Activated CD4-positive, alpha-beta memory T cell treated with anti-CD3 and anti-CD28 coated beads for 36 hours (primary cell): ENCODE measurements at regions not wholly inside any gene's neighbourhood (a gene's known extent, or its start where the extent isn't known, plus 50 kb on each side); places are given as distances from the start of the nearest gene placed in this dataset.

Experiments
- CTCF ChIA-PET: fragments of 350-600 bp; sonication (Branson Sonifier 250); formaldehyde crosslinking; loops from one replicate; lab custom pipeline; 2021; ENCODE audit warnings: antibody characterized with exemption, inconsistent platforms; lab: Charles Lee
- POLR2A ChIA-PET: fragments of 350-600 bp; sonication (Branson Sonifier 250); formaldehyde crosslinking; loops from one replicate; lab custom pipeline; 2021; ENCODE audit warnings: antibody characterized with exemption; lab: Charles Lee
- DNase-seq: peaks from one replicate; pipeline ENCODE4 v3.0.0-alpha.2; 2020
- H3K27ac Mint-ChIP-seq: one replicate; pipeline ENCODE4 v1.8.0; 2021; ENCODE audit warnings: mixed read lengths
- H3K27me3 Mint-ChIP-seq: one replicate; pipeline ENCODE4 v1.8.0; 2021; ENCODE audit warnings: mixed read lengths
- H3K36me3 Mint-ChIP-seq: one replicate; pipeline ENCODE4 v1.8.0; 2021; ENCODE audit warnings: mixed read lengths
- H3K4me1 Mint-ChIP-seq: one replicate; pipeline ENCODE4 v1.8.0; 2021; ENCODE audit warnings: low read depth, mixed read lengths
- H3K4me3 Mint-ChIP-seq: one replicate; pipeline ENCODE4 v1.8.0; 2021; ENCODE audit warnings: mild to moderate bottlenecking, mixed read lengths
- H3K9me3 Mint-ChIP-seq: one replicate; pipeline ENCODE4 v1.8.0; 2021; ENCODE audit warnings: mixed read lengths
- intact Hi-C: fragments of 100-400 bp; cut with micrococcal nuclease; formaldehyde crosslinking; loops from one replicate; pipeline ENCODE4 v1.15.1; 2023

- Mint-ChIP-seq H3K4me1 (peaks cover 30% of the 10 kb centered on the region), H3K4me3 (no peak overlapping the region), H3K9me3 (no peaks in the 10 kb centered on the region), H3K36me3 (peaks cover 3% of the 10 kb centered on the region), H3K27ac (no peak overlapping the region), H3K27me3 (peaks cover 3% of the 10 kb centered on the region)
- DNase-seq: no peak
- POLR2A ChIA-PET: interaction anchor here (0.6 kb wide), 1 partner anchor 40 kb away, joined by 4 read pairs; no protein-coding TSS in a partner anchor
- CTCF ChIA-PET: no interaction called here
- intact Hi-C loops: no loop called here
These were observed 423.2 kb upstream of the JARID2 start for GRCh38 chr6:14822679-14823078.

- Mint-ChIP-seq H3K36me3 (peaks cover 3% of the 10 kb centered on the region), H3K9me3 (no peaks in the 10 kb centered on the region), H3K27me3 (peaks cover 3% of the 10 kb centered on the region), H3K4me3 (no peak overlapping the region), H3K4me1 (peaks cover 25% of the 10 kb centered on the region), H3K27ac (no peak overlapping the region)
- POLR2A ChIA-PET: no interaction called here
- intact Hi-C loops: no loop called here
- no peak for DNase-seq
- CTCF ChIA-PET: interaction anchor here (0.6 kb wide), 1 partner anchor 613 kb away, joined by 3 read pairs; no protein-coding TSS in a partner anchor
These were observed 421.8 kb upstream of the JARID2 start for GRCh38 chr6:14824060-14824459.

DNA sequence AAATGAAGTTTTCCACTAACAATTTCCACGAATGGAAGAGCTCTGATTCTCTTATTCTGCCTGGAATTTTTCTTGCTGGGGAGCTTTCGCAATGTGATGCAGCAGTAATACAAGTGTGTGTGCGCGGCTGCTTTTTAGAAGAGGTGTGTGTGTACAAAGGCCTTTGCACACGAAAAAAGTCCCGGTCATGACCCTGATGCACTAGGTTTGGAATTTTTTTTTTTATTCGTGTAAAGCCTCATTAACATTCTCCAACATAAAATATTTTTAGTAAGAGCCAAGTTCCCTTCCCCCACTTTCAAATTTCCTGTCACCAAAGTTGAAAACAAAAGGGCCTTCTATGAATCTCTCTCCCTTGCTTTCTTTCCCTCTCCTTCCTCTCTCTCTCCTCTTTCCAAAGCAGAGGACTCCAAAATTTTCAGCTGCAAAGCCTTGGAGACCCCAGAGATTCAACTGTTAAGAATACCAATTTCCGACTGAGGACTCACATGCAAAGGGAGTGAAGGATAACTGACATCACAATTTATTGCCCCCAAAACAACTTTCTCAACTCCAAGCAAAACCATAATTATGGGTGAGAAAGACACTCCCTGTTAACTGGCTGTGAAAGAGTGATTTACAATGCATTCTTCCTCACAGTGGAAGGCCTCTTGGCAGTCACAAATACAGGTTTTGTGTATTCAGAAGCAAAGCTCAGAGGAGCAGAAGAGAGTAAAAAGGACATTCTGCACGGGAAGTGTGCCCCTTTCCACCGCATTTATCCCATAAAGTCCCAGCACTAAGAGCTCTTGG, 421.2 kb upstream of the JARID2 start:
- ChIA-PET CTCF (no interaction called here), POLR2A (no interaction called here)
- Mint-ChIP-seq H3K27me3 (peaks cover 3% of the 10 kb centered on the region), H3K36me3 (peaks cover 3% of the 10 kb centered on the region), H3K9me3 (no peaks in the 10 kb centered on the region), H3K27ac (no peak overlapping the region), H3K4me3 (no peak overlapping the region), H3K4me1 (peaks cover 19% of the 10 kb centered on the region)
- intact Hi-C loops: no loop called here
- DNase-seq: no peak

DNA sequence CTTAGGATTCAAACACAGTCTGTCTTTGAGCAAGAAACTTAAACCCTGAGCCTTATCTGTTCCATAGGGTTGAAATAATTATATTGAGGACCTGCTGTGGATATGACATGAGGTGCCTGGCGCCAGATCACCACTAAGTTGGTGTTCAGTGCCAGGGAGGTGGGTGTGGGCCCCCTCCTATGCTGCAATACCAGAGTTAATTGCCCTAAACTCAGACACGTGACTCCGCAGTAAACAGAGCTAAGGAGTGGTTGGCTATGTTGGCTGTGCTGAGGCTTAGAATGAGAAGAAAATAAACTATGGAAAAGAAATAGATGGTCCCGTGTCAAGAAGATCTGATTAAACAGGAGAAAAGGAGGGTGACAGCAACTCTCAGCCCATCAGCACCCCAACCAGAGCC, 419.4 kb upstream of the JARID2 start:
- intact Hi-C loops: no loop called here
- Mint-ChIP-seq H3K36me3 (no peaks in the 10 kb centered on the region), H3K27me3 (peaks cover 3% of the 10 kb centered on the region), H3K9me3 (no peaks in the 10 kb centered on the region), H3K4me3 (no peak overlapping the region), H3K27ac (no peak overlapping the region), H3K4me1 (peaks cover 6% of the 10 kb centered on the region)
- no peak for DNase-seq
- ChIA-PET CTCF (no interaction called here), POLR2A (no interaction called here)

DNA sequence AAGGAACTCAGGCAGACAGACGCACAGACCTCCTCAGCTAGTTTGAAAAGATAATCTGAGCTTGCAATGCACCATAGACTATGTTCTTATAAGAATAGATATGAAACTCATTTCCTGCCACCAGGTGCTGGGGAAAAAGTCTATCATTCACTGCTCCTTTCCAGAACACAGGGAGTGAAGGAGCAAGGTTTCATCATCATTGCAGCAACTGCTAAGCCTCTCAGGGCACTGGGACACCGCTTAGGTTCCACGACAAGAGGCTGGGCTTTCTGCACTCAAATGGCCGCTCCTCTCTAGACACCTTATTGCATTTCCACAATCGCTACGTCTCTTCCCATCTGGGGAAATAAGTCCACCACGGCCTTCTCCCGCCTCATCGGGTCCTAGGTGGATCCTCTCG, 418.5 kb upstream of the JARID2 start:
- intact Hi-C loops: no loop called here
- no peaks in the 10 kb centered on the region for H3K36me3 Mint-ChIP-seq
- POLR2A ChIA-PET: no interaction called here
- DNase-seq: no peak
- H3K9me3 Mint-ChIP-seq: no peaks in the 10 kb centered on the region
- H3K27me3 Mint-ChIP-seq: peaks cover 3% of the 10 kb centered on the region
- CTCF ChIA-PET: no interaction called here
- H3K27ac Mint-ChIP-seq: no peak overlapping the region
- no peaks in the 10 kb centered on the region for H3K4me1 Mint-ChIP-seq
- no peak overlapping the region for H3K4me3 Mint-ChIP-seq

- no peak for DNase-seq
- intact Hi-C loops: no loop called here
- Mint-ChIP-seq H3K27me3 (peaks cover 3% of the 10 kb centered on the region), H3K36me3 (no peaks in the 10 kb centered on the region), H3K4me3 (no peak overlapping the region), H3K27ac (no peak overlapping the region), H3K4me1 (no peaks in the 10 kb centered on the region), H3K9me3 (no peaks in the 10 kb centered on the region)
- ChIA-PET POLR2A (no interaction called here), CTCF (no interaction called here)
These were observed 417.7 kb upstream of the JARID2 start for GRCh38 chr6:14828201-14828611.

- intact Hi-C loops: no loop called here
- no peak overlapping the region for H3K4me3 Mint-ChIP-seq
- ChIA-PET CTCF (no interaction called here), POLR2A (no interaction called here)
- peaks cover 3% of the 10 kb centered on the region for H3K27me3 Mint-ChIP-seq
- no peak for DNase-seq
- H3K36me3 Mint-ChIP-seq: no peaks in the 10 kb centered on the region
- peaks cover 4% of the 10 kb centered on the region for H3K4me1 Mint-ChIP-seq
- H3K27ac Mint-ChIP-seq: no peak overlapping the region
- no peaks in the 10 kb centered on the region for H3K9me3 Mint-ChIP-seq
These were observed 414.8 kb upstream of the JARID2 start for GRCh38 chr6:14831070-14831469.

DNA sequence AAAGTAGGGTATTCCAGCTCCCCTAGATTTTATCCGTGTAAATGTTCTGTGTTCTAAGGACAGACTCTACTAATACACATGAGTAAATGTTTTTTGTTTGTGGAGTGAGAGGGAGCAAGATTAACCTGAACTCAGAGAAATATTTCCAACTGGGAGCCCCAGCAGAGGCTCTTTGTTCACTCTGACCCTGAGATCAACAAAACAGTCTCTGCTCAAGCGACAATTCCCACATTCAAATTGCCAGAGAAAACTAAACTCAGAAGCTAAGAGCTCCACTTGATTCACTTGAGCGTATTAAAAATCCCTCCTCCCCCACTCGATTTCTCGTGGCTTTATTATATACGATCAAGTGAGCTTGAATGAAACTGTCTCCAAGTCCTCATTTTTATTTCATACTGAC, 413.9 kb upstream of the JARID2 start:
- Mint-ChIP-seq H3K36me3 (no peaks in the 10 kb centered on the region), H3K27ac (no peak overlapping the region), H3K27me3 (no peaks in the 10 kb centered on the region), H3K9me3 (no peaks in the 10 kb centered on the region), H3K4me1 (peaks cover 6% of the 10 kb centered on the region), H3K4me3 (no peak overlapping the region)
- DNase-seq: no peak
- intact Hi-C loops: no loop called here
- ChIA-PET POLR2A (no interaction called here), CTCF (no interaction called here)

- no peaks in the 10 kb centered on the region for H3K27me3 Mint-ChIP-seq
- H3K4me1 Mint-ChIP-seq: peaks cover 11% of the 10 kb centered on the region
- no peaks in the 10 kb centered on the region for H3K9me3 Mint-ChIP-seq
- H3K27ac Mint-ChIP-seq: no peak overlapping the region
- CTCF ChIA-PET: no interaction called here
- H3K4me3 Mint-ChIP-seq: no peak overlapping the region
- no peak for DNase-seq
- POLR2A ChIA-PET: no interaction called here
- intact Hi-C loops: no loop called here
- H3K36me3 Mint-ChIP-seq: no peaks in the 10 kb centered on the region
These were observed 413.4 kb upstream of the JARID2 start for GRCh38 chr6:14832427-14832826.

GRCh38 chr6:14834851-14835530, 410.9 kb upstream of the JARID2 start:
- CTCF ChIA-PET: no interaction called here
- Mint-ChIP-seq H3K4me1 (peaks cover 18% of the 10 kb centered on the region), H3K27ac (no peak overlapping the region), H3K9me3 (no peaks in the 10 kb centered on the region), H3K4me3 (no peak overlapping the region), H3K36me3 (no peaks in the 10 kb centered on the region), H3K27me3 (peaks cover 4% of the 10 kb centered on the region)
- POLR2A ChIA-PET: no interaction called here
- no peak for DNase-seq
- intact Hi-C loops: no loop called here

DNA sequence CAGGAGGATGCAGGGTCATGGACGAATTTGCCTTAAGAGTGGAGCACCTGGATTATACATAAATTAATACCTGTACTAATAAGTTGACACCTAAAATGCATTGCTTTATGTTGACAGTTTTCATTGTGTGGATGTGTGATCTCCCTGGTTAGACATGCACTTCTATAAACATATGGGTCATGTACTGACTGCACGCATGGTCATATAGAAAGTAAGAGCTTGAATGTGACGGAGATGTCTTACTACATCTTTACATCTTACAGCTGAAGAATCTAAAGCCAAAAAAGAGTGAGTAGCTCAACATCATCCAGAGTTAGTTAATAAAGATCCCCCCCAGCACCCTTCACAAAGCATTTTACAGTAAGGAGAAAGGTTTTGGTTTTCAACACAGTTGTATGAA, 408.4 kb upstream of the JARID2 start:
- Mint-ChIP-seq H3K4me3 (no peak overlapping the region), H3K27me3 (peaks cover 8% of the 10 kb centered on the region), H3K36me3 (no peaks in the 10 kb centered on the region), H3K4me1 (peaks cover 21% of the 10 kb centered on the region), H3K27ac (no peak overlapping the region), H3K9me3 (no peaks in the 10 kb centered on the region)
- ChIA-PET POLR2A (no interaction called here), CTCF (no interaction called here)
- no peak for DNase-seq
- intact Hi-C loops: no loop called here

DNA sequence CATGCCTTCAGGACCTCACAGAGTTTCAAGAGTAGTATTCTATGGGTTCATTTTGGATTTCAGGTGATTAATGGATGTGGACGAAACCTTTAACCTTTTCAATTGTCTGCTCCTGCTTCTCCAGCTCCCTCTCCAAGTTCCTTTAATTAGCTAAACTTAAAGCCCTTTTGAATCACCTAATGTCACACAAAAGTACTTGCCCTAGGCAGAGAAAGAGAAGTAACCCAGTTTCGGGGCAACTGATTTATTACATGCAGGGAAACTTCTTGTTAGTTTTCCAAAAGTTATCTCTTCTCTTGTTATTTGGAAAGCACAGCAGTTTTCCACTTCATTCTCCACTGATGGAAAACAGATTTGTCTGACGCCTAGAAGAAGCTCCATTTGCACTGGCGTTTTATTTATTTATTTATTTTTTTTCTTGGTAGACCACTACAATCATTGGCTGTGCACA, 407.7 kb upstream of the JARID2 start:
- ChIA-PET POLR2A (no interaction called here), CTCF (interaction anchor here (0.7 kb wide), 1 partner anchor 411 kb away, joined by 3 read pairs; no protein-coding TSS in a partner anchor)
- no peak for DNase-seq
- no peak overlapping the region for H3K4me3 Mint-ChIP-seq
- H3K27ac Mint-ChIP-seq: no peak overlapping the region
- H3K27me3 Mint-ChIP-seq: peaks cover 8% of the 10 kb centered on the region
- intact Hi-C loops: no loop called here
- no peaks in the 10 kb centered on the region for H3K36me3 Mint-ChIP-seq
- H3K4me1 Mint-ChIP-seq: peaks cover 21% of the 10 kb centered on the region
- H3K9me3 Mint-ChIP-seq: no peaks in the 10 kb centered on the region
